22Rv1 (cell line): ENCODE measurements at regions not wholly inside any gene's neighbourhood (a gene's known extent, or its start where the extent isn't known, plus 50 kb on each side); places are given as distances from the start of the nearest gene placed in this dataset.

ENCODE experiments used
- CTCF ChIP-seq: fragments of 450-650 bp; IDR thresholded peaks from 2 replicates; pipeline ENCODE4 v1.5.1; 2017; ENCODE audit warnings: mild to moderate bottlenecking
- ZFX ChIP-seq: fragments of 450-650 bp; IDR thresholded peaks from 2 replicates; pipeline ENCODE4 v1.6.1; 2017; ENCODE audit warnings: antibody characterized with exemption, borderline replicate concordance

GRCh38 chr6:16042751-16043150, 86.1 kb upstream of the MYLIP start:
- TF ChIP-seq CTCF = no peak
- no peak for TF ChIP-seq ZFX
